HEK293 (cell line): ENCODE measurements at regions not wholly inside any gene's neighbourhood (a gene's known extent, or its start where the extent isn't known, plus 50 kb on each side); places are given as distances from the start of the nearest gene placed in this dataset.
"Not testable (repeated sequence)": the region's sequence is repeated elsewhere in the genome, so short reads cannot be mapped to it uniquely, and the experiment has no call there.

Experiments
- CTCF ChIA-PET: fragments of 350-600 bp; formaldehyde crosslinking; extraction: SDS; loops from one replicate; lab custom pipeline; 2021; ENCODE audit warnings: antibody characterized with exemption; lab: Yijun Ruan, JAX
- POLR2A ChIA-PET: fragments of 300-600 bp; formaldehyde crosslinking; extraction: SDS; loops from one replicate; lab custom pipeline; 2020; ENCODE audit warnings: antibody characterized with exemption, inconsistent platforms; lab: Yijun Ruan, JAX
- H3K27ac ChIP-seq: fragments of 200-500 bp; sonication (Bioruptor generic); 2 replicates; pipeline ENCODE4 v1.5.1; 2014; ENCODE audit warnings: low read depth, low read length, control low read depth, inconsistent platforms; ENCODE audit errors: extremely low read depth
- H3K36me3 ChIP-seq, 2 experiments: fragments of 200-500 bp in 1 of 2; sonication (Bioruptor generic) in 1 of 2; 1 replicate in 1 of 2; 2 replicates in 1 of 2; pipeline ENCODE4 v1.5.1; 2014 to 2017; ENCODE audit warnings: inconsistent platforms in 2 of 2, low read length in 2 of 2; ENCODE audit not compliant: control insufficient read depth in 2 of 2, insufficient read depth in 1 of 2
- H3K4me1 ChIP-seq: fragments of 200-500 bp; sonication (Bioruptor generic); 2 replicates; pipeline ENCODE4 v1.5.1; 2014; ENCODE audit warnings: mild to moderate bottlenecking, low read length, inconsistent platforms; ENCODE audit not compliant: control insufficient read depth, insufficient read depth
- H3K4me3 ChIP-seq: 2 replicates; pipeline ENCODE4 v1.5.1; 2011; ENCODE audit warnings: low read depth, mild to moderate bottlenecking, control low read depth, low read length, moderate library complexity
- H3K9me3 ChIP-seq: fragments of 200-500 bp; sonication (Bioruptor generic); 2 replicates; pipeline ENCODE4 v1.5.1; 2014; ENCODE audit warnings: low read depth, low read length, inconsistent platforms; ENCODE audit not compliant: control insufficient read depth, insufficient read depth
- CTCF ChIP-seq: fragments of 450-650 bp; formaldehyde crosslinking; IDR thresholded peaks from 2 replicates; pipeline ENCODE4 v1.5.1; 2016; ENCODE audit warnings: missing biosample characterization, missing genetic modification characterization
- HOXA7 ChIP-seq: sonication (generic); formaldehyde crosslinking; IDR thresholded peaks from 2 replicates; pipeline ENCODE4 v1.8.1; 2022; ENCODE audit warnings: missing genetic modification reagents, borderline replicate concordance
- MZF1 ChIP-seq: fragments of 450-650 bp; formaldehyde crosslinking; IDR thresholded peaks from 2 replicates; pipeline ENCODE4 v1.5.1; 2017; ENCODE audit warnings: missing biosample characterization, missing genetic modification characterization, borderline replicate concordance
- RBAK ChIP-seq: fragments of 450-650 bp; formaldehyde crosslinking; IDR thresholded peaks from 2 replicates; pipeline ENCODE4 v1.5.1; 2016; ENCODE audit warnings: missing biosample characterization, missing genetic modification characterization
- REPIN1 ChIP-seq: fragments of 450-650 bp; formaldehyde crosslinking; IDR thresholded peaks from 2 replicates; pipeline ENCODE4 v1.5.1; 2017; ENCODE audit warnings: missing biosample characterization, missing genetic modification characterization, low read depth
- ZBTB6 ChIP-seq: fragments of 450-650 bp; formaldehyde crosslinking; IDR thresholded peaks from 2 replicates; pipeline ENCODE4 v1.5.1; 2017; ENCODE audit warnings: missing biosample characterization, missing genetic modification characterization
- ZNF133 ChIP-seq: fragments of 450-650 bp; formaldehyde crosslinking; IDR thresholded peaks from 2 replicates; pipeline ENCODE4 v1.5.1; 2016; ENCODE audit warnings: missing biosample characterization, missing genetic modification characterization
- ZNF146 ChIP-seq: fragments of 450-650 bp; formaldehyde crosslinking; IDR thresholded peaks from 2 replicates; pipeline ENCODE4 v1.5.1; 2016; ENCODE audit warnings: missing biosample characterization, missing genetic modification characterization
- ZNF16 ChIP-seq: fragments of 450-650 bp; formaldehyde crosslinking; IDR thresholded peaks from 2 replicates; pipeline ENCODE4 v1.5.1; 2016; ENCODE audit warnings: low read depth, missing biosample characterization, missing genetic modification characterization
- ZNF223 ChIP-seq: fragments of 450-650 bp; formaldehyde crosslinking; IDR thresholded peaks from 2 replicates; pipeline ENCODE4 v1.5.1; 2016; ENCODE audit warnings: missing biosample characterization, missing genetic modification characterization
- ZNF248 ChIP-seq: fragments of 450-650 bp; formaldehyde crosslinking; IDR thresholded peaks from 2 replicates; pipeline ENCODE4 v1.5.1; 2017; ENCODE audit warnings: missing biosample characterization, missing genetic modification characterization
- ZNF302 ChIP-seq: fragments of 450-650 bp; formaldehyde crosslinking; IDR thresholded peaks from 2 replicates; pipeline ENCODE4 v1.5.1; 2016; ENCODE audit warnings: missing biosample characterization, missing genetic modification characterization, low read depth
- ZNF433 ChIP-seq: fragments of 450-650 bp; formaldehyde crosslinking; IDR thresholded peaks from 2 replicates; pipeline ENCODE4 v1.5.1; 2016; ENCODE audit warnings: missing biosample characterization, missing genetic modification characterization, low read depth
- ZNF48 ChIP-seq: fragments of 450-650 bp; formaldehyde crosslinking; IDR thresholded peaks from 2 replicates; pipeline ENCODE4 v1.5.1; 2016; ENCODE audit warnings: missing biosample characterization, missing genetic modification characterization
- ZNF501 ChIP-seq: fragments of 450-650 bp; formaldehyde crosslinking; IDR thresholded peaks from 2 replicates; pipeline ENCODE4 v1.5.1; 2016; ENCODE audit warnings: missing biosample characterization, missing genetic modification characterization
- ZNF555 ChIP-seq: fragments of 450-650 bp; formaldehyde crosslinking; conservative IDR thresholded peaks from 2 replicates; pipeline ENCODE4 v1.5.1; 2017; ENCODE audit warnings: missing biosample characterization, mild to moderate bottlenecking, missing genetic modification characterization, inconsistent platforms
- ZNF623 ChIP-seq: fragments of 450-650 bp; formaldehyde crosslinking; IDR thresholded peaks from 2 replicates; pipeline ENCODE4 v1.5.1; 2016; ENCODE audit warnings: missing biosample characterization, missing genetic modification characterization
- ZNF677 ChIP-seq: fragments of 450-650 bp; IDR thresholded peaks from 2 replicates; pipeline ENCODE4 v1.5.0; 2018; ENCODE audit warnings: missing biosample characterization, mild to moderate bottlenecking, missing genetic modification characterization, moderate library complexity
- ZNF791 ChIP-seq: fragments of 450-650 bp; formaldehyde crosslinking; IDR thresholded peaks from 2 replicates; pipeline ENCODE4 v1.5.1; 2016; ENCODE audit warnings: missing biosample characterization, missing genetic modification characterization

GRCh38 chr7:32659853-32660252 is 164.6 kb downstream of the AVL9 start:
- H3K4me1 ChIP-seq = no peaks in the 10 kb centered on the region
- POLR2A ChIA-PET = no interaction called here
- H3K4me3 ChIP-seq = no peak overlapping the region
- no peak for TF ChIP-seq ZNF248
- CTCF ChIA-PET = interaction anchor here (0.6 kb wide), 1 partner anchor 199 kb away, joined by 3 read pairs; no protein-coding TSS in a partner anchor
- no peaks in the 10 kb centered on the region for H3K9me3 ChIP-seq
- H3K36me3 ChIP-seq = no peaks in the 10 kb centered on the region
- H3K27ac ChIP-seq = no peak overlapping the region

DNA sequence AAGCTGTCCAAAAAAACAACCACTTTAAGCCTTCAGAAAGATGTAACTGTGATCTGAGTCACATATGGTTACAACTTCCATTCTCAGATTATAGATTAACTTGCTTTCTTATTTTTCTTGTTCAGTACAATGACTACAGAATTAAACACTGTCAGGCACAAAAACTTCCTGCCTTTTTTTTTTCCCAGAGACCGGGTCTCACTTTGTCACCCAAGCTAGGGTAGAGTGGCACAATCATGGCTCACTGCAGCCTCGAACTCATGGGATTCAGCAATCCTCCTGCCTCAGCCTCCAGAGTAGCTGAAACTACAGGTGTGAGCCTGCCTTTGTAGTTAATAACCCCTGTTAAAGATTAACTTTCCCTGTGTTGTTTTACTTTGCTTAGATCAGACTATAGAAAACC is 163.2 kb downstream of the AVL9 start:
- Histone ChIP-seq H3K4me3 (no peak overlapping the region), H3K9me3 (no peaks in the 10 kb centered on the region), H3K4me1 (no peaks in the 10 kb centered on the region), H3K27ac (no peak overlapping the region)
- TF ChIP-seq HOXA7 (CRISPR knock-in tag) (no peak), ZNF791 (no peak), ZNF302 (tag by site-specific recombination) (no peak), MZF1 (tag by site-specific recombination) (no peak), ZNF555 (no peak), CTCF (tag by site-specific recombination) (no peak)
- TF ChIP-seq, all 188 proteins: peak for 0
- H3K36me3 ChIP-seq = no peaks in the 10 kb centered on the region
- POLR2A ChIA-PET = no interaction called here
- CTCF ChIA-PET = no interaction called here

GRCh38 chr7:32658034-32658433 is 162.7 kb downstream of the AVL9 start:
- Histone ChIP-seq H3K9me3 (no peaks in the 10 kb centered on the region), H3K36me3 (no peaks in the 10 kb centered on the region), H3K27ac (no peak overlapping the region), H3K4me1 (no peaks in the 10 kb centered on the region), H3K4me3 (no peak overlapping the region)
- TF ChIP-seq REPIN1 (tag by site-specific recombination) = no peak
- POLR2A ChIA-PET = no interaction called here
- CTCF ChIA-PET = no interaction called here

DNA sequence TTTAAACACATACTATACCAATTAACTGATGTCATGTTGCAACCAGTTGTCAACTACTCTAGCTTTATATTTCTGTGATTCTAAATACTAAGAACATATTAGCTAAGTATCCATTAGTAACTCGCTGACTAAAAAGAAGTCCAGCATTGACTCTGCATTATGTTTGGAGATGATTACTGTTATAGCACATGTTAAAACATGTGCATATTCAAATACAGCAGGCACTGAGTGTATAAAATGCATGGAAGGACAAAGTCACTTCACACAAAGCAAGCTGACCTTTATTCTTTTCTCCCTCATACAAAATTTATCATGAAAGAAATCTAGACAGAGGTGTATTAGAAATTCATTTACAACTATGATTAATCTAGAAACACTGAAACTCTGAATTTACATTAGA is 159.3 kb downstream of the AVL9 start:
- POLR2A ChIA-PET = interaction anchor here (0.6 kb wide), 1 partner anchor 193 kb away, joined by 3 read pairs; no protein-coding TSS in a partner anchor
- H3K4me1 ChIP-seq, H3K27ac ChIP-seq, H3K36me3 ChIP-seq, H3K9me3 ChIP-seq, H3K4me3 ChIP-seq: not testable (repeated sequence)
- CTCF ChIA-PET = interaction anchor here (0.6 kb wide), 1 partner anchor 88 kb away, joined by 3 read pairs; no protein-coding TSS in a partner anchor

GRCh38 chr7:32650356-32650755 is 155.1 kb downstream of the AVL9 start:
- H3K4me1 ChIP-seq, H3K27ac ChIP-seq, CTCF ChIA-PET, H3K36me3 ChIP-seq, H3K4me3 ChIP-seq, H3K9me3 ChIP-seq, POLR2A ChIA-PET: not testable (repeated sequence)

GRCh38 chr7:32648408-32649156 is 153.3 kb downstream of the AVL9 start:
- POLR2A ChIA-PET = no interaction called here
- no peaks in the 10 kb centered on the region for H3K9me3 ChIP-seq
- H3K4me1 ChIP-seq = no peaks in the 10 kb centered on the region
- CTCF ChIA-PET = no interaction called here
- H3K4me3 ChIP-seq = no peak overlapping the region
- no peaks in the 10 kb centered on the region for H3K36me3 ChIP-seq
- H3K27ac ChIP-seq = no peak overlapping the region
- TF ChIP-seq ZNF133 (tag by site-specific recombination) (no peak), ZNF48 (tag by site-specific recombination) (no peak), ZNF623 (tag by site-specific recombination) (no peak), ZNF223 (tag by site-specific recombination) (no peak), ZNF146 (tag by site-specific recombination) (no peak), ZNF16 (tag by site-specific recombination) (no peak), ZNF501 (no peak), RBAK (tag by site-specific recombination) (no peak), ZNF433 (tag by site-specific recombination) (no peak), ZBTB6 (tag by site-specific recombination) (no peak), ZNF677 (no peak)
